HG02759 (cell line): ENCODE measurements at regions not wholly inside any gene's neighbourhood (a gene's known extent, or its start where the extent isn't known, plus 50 kb on each side); places are given as distances from the start of the nearest gene placed in this dataset.
A peak's percentile ranks its signal among the peaks of the same experiment; 100 is the strongest.

Experiments
- ATAC-seq: cut with Tn5 transposase; IDR thresholded peaks from one replicate; pipeline ENCODE4 v1.9.1; 2021; ENCODE audit warnings: mild to moderate bottlenecking, moderate library complexity; ENCODE audit not compliant: unreplicated experiment

DNA sequence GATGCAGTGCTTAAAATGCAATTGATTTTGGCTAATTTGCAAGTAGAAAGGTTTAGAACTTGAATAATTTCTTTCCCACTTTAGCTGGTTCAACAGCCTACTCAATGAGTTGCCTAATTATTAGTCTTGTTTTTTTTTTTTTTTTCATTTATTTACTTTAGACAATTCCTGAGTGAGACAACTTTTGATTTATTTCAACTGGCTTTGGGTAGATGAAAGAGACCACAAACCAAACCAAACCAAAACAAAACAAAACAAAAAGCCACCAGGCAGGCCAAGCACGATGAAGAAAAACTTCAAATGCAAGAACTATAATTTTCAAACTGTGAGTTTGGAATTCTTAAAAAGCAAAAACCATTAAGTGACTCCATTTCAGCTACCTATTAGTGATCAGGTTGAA is 469.9 kb downstream of the GBE1 start:
- no peak for ATAC-seq

DNA sequence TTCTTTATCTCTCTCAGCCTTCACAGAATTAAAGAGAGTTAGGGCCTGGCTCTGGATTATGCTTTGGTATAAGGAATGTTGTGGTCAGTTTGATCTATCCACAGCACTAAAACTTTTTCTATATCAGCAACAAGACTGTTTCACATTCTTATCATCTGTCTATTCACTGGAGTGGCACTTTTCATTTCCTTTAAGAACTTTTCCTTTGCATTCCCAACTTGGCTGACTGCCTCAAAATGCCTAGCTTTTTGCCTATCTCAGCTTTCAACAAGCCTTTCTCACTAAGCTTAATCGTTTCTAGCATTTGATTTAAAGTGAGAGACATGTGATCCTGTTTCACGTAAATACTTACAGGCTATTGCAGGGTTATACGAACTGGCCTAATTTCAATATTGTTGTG is 471.8 kb downstream of the GBE1 start:
- no peak for ATAC-seq

DNA sequence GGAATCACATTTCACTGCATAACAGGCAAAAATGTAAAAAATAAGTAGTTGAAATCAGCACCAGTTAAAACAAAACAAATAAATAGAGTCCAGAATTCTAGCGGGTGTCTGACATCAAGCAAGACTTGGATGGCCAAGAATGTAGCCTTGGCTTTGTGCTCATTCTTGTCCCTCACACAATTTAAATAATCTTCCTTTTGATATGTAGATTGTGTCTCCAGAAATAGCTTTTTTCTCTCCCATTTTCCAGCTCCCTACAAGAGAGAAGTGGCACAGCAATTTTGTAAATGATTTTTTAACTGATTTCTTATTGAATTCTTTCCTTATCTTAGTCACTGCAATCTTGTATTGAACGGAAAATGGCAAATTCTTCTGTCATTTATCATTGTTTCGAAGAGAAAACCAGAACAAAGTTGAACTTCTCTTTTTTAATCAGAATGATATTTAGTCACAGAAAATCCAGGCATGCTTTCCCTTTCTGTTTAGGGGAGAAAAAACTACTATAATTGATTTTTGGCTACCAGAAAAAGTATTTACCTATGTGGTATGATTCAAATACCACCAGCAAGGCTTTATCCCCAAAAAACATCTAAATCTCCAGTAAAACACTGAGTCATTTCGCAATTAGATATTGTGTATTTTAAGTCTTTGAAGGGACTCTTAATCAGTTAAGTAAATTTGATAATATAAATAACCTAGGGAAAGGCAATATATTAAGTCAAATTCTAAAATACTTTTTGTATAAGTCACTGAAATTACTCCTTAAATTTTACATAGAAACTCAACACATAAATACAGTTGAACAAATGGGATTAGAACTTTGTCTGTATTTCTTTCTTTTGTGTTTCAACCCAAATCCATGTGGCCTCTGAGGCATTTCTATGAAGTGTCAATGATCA is 481.7 kb downstream of the GBE1 start:
- no peak for ATAC-seq

DNA sequence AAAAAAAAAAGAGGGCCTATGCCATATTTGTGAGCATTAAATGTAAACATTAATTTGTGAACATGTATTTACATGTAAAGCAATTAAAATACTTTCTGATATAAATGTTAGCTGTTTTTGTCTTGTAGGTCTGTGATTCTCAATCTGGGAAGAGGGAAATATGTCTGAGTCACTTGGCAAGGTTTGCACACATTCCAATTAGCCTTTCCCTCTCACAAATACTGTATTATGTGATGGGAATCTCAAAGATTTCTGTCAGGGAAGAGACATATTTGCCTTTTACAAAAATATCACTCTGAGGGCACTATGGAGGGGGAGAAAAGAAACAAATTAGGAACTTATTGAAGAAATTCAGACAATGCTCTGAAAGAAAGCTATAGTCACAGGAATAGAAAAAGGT is 483.6 kb downstream of the GBE1 start:
- ATAC-seq: no peak

DNA sequence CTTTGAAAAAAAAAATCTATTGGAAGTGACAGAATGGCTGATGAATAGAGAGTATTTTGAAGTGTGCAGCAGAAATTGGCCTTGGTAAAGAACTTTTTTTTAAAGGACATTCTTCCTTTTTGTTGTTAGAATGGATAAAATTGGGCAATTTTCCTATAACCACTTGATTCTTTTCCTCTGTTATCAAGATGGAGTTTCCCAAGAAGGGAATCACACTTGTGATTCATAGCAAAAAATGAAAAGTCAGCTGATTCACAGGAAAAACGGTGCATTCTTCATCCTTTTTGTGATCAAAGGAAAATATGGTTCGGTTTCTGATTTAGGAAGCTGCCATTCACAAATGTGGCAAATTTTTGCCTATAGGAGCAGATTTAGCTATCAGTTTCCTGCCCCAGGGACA is 486.8 kb downstream of the GBE1 start:
- no peak for ATAC-seq

DNA sequence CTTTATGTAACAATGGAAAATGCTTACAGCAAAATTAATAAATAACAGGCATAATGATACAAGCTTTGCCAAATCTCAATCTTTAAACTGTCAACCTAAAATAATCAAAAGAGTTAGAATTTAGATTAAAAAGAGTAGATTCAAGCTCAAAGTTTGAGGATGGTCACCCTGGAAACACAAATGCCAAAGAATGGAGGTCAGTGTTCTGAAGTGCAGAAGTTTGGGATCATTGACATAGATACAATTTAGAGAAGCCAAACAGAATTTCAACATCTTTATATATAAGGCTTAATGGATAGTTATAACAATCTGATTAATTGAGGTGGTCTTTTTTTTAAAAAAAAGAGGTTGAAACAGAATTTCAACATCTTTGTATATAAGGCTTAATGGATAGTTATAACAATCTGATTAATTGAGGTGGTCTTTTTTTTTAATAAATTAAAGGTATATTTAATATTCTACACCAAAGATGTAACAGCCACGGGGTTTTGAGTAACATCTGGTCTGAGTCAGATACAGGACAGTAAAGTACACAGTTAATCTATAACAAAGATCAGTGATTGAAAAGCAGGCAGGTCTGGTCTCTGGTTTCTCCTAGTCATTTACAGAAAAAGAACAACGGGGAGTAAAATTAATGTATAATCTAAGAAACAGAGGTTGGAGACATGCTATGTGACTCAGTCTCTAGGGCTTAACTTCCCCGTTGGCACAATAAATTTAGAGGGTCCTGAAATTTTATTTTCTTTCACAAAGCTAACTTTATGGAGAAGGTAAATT is 490.7 kb downstream of the GBE1 start:
- peak; percentile 98 for ATAC-seq

DNA sequence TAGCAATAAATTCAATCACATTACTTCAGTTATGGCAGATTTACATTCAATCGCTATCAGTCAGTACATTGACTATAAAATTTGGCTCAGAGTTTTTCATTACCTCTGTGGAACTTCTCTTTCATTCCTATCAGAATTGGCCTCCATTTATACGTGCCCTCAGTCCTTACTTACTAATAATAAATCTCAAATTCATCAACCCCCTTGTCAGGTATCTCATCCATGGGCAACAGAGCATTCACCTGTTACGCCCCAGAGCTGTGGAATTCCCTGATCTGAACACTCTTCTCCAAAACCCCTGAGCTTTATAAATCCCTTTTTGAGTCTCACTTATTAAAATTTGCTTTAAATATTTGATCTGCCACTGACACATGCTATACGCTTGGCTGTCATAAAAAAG is 492.9 kb downstream of the GBE1 start:
- ATAC-seq: no peak

DNA sequence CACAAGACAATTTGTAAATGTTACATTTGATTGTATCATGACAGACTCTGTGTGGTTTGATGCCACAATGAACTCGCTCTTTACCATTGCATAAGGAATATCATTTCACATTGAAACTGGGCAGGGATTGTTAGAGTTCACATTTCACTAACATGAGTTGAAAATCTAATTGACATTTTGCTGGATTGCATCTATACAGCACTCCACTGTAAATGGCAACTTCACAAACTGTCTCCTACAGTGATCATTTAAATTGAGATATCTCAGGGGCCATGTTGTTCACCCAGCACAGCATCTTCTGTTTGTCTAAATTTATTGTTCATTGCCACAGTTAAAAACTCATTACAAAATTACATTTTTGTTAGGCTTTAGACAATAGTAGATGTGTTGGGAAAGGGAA is 499.4 kb downstream of the GBE1 start:
- ATAC-seq: no peak

DNA sequence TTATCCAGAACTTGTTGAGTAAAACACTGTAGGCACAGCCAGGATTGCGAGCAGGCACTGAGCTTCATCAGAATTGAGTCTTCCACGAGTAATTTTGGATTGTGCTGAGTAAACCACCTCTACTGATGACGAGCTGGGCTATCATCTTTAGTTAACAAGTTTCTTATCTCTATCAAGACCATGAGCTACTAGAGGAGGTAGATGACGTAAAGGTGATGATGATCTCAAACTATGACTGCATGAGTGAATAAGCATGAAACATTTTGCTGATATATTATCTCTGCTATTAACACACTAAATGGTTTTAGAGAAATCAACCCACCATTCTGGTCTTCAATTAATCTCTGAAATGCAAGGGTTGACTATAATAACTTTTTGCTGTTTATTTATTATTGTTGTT is 506.0 kb downstream of the GBE1 start:
- ATAC-seq: no peak

DNA sequence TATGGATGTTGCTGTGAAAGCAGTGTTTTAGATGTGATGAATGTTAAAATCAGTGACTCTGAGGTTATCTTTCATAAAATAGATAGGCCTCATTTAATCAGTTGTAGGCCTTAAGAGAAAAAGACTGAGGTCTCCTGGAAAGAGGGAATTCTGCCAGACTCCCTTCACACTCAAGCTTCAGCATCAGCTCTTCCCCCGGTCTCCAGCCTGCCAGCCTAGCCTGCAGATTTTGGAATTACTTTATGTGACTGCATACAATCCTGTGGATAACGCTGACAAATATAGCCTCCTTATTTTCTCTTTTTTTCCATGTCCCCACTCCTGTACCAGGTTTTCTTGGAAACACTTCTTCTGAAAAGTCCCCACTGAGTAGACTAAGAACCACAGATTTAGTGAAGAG is 510.3 kb downstream of the GBE1 start:
- ATAC-seq: no peak

DNA sequence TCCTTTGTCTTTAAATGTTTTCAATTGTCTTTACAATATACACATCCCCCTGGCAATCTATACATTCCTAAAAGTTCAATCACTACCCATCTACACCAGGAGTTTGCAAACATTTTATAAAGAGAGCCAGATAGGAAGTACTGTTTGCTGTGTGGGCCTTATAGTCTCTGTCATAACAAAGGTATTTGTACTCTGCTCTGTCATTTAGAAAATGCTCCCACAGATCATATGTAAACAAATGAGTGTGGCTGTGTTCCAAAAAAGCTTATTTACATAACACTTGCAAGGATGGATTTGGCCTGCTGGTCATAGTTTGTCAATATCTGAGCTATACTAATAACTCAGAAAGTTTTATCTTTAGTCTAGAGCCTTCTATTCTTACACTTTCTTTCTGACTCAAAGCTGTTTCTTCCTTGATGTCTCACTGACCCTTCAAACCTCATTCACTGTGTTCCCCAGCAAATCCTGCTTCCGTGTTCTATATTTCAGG is 511.9 kb downstream of the GBE1 start:
- peak; percentile 92 for ATAC-seq

DNA sequence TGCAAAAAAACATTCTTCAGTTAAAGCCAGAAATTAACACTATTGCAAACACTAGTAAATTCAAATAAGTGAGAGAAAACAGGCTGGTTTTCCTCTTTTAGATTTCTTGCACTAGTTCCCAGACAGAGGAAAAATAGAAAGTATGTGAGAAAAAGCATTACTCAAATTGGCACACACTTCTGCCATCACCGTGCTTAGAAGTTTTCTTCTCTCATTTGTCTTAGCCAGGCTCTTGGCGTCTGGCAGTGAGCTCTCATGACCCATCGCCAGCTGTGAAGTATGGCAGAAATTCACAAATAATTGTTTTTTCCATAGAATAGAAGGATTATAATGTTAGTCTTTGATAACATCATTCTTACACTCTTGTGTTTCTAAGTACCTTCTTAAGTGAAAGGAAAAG is 515.9 kb downstream of the GBE1 start:
- ATAC-seq: no peak

DNA sequence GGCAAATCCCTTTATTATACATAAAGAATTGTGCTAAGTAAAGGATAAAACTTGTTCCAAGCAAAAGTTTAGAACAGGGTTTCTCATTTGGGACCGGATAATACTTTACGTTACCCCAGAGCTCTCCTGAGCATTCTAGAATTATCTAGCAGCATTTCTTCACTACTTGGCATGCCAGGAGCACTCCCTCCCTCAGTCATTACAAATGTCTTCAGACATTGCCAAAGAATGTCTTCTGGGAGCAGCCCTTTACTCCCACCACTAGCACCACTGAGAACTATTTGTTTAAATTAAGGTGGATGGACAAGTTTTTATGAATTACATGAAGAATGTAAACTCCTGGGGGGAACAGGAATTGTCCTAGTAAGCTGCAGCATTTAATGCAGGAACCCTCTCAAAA is 516.4 kb downstream of the GBE1 start:
- ATAC-seq: no peak

DNA sequence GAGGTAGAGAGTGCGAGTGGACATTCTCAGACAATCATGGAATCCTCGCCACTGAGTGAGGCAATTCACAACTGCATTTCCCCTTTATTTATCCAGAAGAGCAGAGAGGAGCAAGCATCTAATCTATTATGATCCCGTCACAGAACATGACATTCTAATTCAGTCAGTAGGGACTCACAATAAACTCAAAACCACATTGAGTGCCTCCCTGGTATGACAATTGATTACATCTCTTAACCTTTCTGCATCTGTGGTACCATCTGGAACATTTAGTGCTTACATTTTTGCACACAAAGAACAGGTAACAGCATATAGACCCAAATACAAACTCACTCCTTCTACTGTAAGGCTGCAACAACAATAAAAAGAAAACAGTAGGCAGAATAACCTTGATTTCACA is 517.2 kb downstream of the GBE1 start:
- no peak for ATAC-seq

DNA sequence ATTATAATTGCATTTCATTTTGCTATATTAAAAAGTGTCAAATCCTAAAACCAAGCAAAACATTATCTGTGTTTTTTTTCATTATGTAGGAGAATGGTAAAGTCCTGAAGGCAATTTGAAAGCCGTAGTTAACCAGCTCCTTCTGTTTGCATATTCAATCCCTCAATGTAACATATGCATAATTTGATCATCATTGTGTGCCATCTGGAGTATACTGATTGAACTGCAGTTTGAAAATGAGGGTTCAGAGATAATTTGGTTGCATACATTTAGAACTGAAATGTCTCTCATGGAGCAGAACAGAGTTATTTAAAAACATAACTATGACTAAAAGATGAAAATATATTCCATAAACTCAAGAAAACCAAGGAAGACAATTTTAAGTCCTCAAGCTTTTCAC is 518.6 kb downstream of the GBE1 start:
- ATAC-seq: peak; percentile 61

DNA sequence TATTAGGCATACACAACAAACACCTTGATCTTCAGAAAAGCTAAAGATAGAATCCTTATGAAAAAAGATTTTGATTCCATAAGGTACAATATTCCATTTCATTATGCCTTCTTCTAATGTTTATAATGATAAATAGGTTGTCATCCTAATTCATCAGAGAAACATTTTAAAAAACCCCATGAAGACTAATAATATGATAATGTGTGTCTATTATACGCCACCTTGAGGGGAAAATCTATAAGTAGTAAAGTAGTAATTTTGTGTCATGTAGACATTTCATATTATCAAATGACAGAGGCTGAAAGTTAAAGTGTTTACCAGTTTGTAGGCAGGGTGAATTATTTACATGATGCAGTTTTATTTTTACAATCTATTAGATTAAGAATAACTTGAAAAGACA is 524.3 kb downstream of the GBE1 start:
- ATAC-seq: no peak

DNA sequence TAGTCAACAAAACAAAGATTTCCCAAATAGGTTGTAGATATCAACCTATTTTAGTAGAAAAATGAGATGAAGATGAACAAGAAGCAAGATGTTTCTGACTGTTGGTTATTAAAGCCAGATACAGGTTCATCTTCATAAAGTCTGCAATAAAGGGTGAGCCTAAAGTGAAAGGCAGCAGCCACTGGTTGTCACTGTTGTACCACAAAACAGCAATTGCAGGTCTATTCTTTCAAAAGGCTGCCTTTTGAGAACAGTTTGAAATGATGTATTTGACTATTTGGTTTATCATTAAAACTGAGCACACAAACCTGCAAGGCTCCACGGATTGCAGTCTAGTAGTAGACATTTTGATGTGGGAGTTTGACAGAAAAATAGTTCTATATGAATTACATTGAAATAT is 543.4 kb downstream of the GBE1 start:
- peak; percentile 75 for ATAC-seq

DNA sequence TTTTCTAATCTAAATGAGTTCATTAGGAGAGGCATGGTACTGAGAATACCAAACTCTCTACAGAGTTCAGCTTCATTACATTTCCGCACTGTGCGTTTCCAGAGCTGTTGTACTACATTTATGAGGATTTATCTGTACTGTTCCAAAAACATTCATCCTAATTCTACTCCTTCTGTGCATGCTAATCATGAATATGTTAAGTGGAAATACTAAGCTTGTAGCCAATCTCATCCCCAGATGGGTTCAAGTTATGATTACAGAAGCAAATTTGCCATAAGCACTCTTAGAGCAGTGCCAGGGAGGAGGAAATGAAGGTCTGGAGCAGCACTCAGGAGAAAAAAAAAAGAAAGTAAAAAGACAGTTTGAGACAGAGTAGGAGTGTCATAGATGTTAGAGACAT is 544.3 kb downstream of the GBE1 start:
- ATAC-seq: no peak

DNA sequence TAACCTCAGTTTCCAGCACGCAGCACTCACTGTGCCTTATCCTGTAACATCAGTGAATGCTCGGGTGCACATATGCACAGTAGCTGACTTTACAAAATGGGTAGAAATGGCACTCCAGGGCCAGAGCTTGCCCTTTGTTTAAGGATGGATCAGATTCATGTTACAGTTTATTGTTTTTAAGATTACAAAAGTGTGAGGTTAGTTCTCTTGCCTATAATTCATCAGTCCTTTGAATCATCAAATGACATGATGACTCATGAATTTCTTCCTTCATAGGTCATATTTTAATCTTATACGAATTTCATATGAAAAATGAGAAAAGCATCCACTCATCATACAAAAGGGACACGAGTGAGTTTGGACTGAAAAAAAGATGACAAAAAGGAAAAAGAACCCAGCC is 545.3 kb downstream of the GBE1 start:
- ATAC-seq: no peak

DNA sequence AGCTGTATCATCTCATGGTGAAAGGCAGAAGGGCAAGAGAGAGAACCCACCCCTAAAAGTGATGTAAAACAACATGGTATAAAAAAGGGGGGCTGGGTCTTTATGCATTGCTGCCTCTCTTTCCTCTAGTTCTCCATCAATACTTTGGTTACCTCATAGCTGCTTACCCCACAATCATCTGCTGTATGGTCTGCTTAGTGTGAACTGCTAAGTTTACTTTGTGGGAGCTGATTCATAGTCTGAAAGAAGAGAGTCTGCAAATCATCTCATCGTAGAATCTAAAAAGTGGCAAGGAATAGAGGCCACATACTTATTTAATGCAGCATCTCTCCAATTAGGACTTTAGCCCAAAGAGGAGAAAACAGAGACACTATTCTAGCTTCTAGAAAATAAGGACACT is 546.8 kb downstream of the GBE1 start:
- no peak for ATAC-seq

DNA sequence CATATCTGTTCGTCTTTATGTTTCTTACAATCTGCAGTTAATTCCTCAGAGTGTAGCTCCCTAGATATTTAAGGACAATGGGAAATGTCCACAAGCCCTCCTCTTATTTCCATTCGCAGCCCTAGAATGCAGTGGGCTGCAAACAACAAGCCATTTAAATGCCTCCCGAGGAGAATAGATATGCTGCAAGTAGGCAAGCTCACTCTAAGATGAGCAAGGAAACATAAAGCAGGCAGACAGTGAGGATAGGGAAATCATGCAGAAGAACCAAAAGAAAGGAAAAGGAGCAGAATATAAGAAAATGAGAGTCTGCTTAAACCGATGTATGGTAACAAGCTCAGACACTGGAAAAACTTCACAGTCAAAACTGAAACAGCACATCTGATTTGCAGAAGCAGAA is 561.9 kb downstream of the GBE1 start:
- ATAC-seq: no peak

DNA sequence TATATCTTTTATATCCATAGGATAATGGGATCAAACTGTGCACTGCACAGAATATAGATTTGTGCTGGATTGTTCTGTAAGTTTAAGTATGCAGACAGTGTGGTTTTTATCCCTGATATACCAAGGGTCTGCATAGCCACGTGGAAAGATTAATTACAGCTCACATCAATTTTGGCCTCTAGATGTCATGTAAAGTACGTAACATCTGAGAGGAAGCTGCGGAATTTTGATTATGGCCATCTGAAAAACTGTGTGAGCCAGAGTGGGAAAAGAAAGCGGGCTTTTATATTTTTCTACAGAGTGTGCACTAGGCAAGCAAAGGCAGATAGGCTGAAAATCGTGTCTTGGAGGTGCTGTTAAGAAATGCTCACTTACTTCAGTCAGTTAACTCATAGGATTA is 562.7 kb downstream of the GBE1 start:
- ATAC-seq: no peak
